Body of pancreas (tissue), 4 donors: ENCODE measurements at regions not wholly inside any gene's neighbourhood (a gene's known extent, or its start where the extent isn't known, plus 50 kb on each side); places are given as distances from the start of the nearest gene placed in this dataset.

Source experiments
- ATAC-seq: fragments of 150-250 bp; one replicate; pipeline ENCODE4 v1.9.1; 2016
- DNase-seq, 4 donors: peaks; one replicate each; pipeline ENCODE4 v3.0.0-alpha.2; 2019
- H3K27ac ChIP-seq, 4 donors: fragments of 200-600 bp; sonication (generic); 1 replicate in 3 of 4; 2 replicates in 1 of 4; pipeline versions ENCODE4 v1.5.1 to v1.6.1; 2016 to 2019; ENCODE audit warnings: mild to moderate bottlenecking in 1 of 4, mixed read lengths in 1 of 4, moderate library complexity in 1 of 4
- H3K27me3 ChIP-seq, 2 donors: fragments of 200-600 bp; sonication (generic); one replicate each; pipeline ENCODE4 v1.6.0; 2016; ENCODE audit warnings: mild to moderate bottlenecking in 1 of 2
- H3K36me3 ChIP-seq, 2 donors: fragments of 200-600 bp; sonication (generic); replicated peaks in 1 of 2; 2 replicates each; pipeline ENCODE4 v1.5.1; 2016; ENCODE audit warnings: low read depth in 2 of 2; ENCODE audit not compliant: insufficient read depth in 1 of 2
- H3K4me1 ChIP-seq: fragments of 200-600 bp; sonication (generic); one replicate; pipeline ENCODE4 v1.6.0; 2016
- H3K4me3 ChIP-seq, 2 donors: fragments of 200-600 bp; sonication (generic); 1 replicate in 1 of 2; 2 replicates in 1 of 2; pipeline ENCODE4 v1.5.1; 2016 to 2019
- H3K9me3 ChIP-seq, 3 donors: fragments of 200-600 bp; sonication (generic); 1 replicate in 2 of 3; 2 replicates in 1 of 3; pipeline ENCODE4 v1.5.1; 2016
- POLR2A ChIP-seq, 3 donors: fragments of 450-650 bp; IDR thresholded peaks; one replicate each; pipeline ENCODE4 v1.6.1; 2016; ENCODE audit warnings: antibody characterized with exemption in 3 of 3, mild to moderate bottlenecking in 2 of 3
- WGBS, 2 donors: methylation state at CpG; one replicate each; pipeline ENCODE4 v1.1.5; 2017; 5-methylcytosine and 5-hydroxymethylcytosine counted together
- intact Hi-C: fragments of 100-400 bp; cut with DNase I; formaldehyde crosslinking; loops from one replicate; pipeline ENCODE4 v1.15.1; 2023
- TF ChIP-seq, protein P1 (sequence below), 7 experiments: fragments of 450-650 bp in 4 of 7; fragments of 200-600 bp in 3 of 7; sonication (generic) in 3 of 7; IDR thresholded peaks; one replicate each; pipeline ENCODE4 v1.5.1; 2016 to 2019; ENCODE audit warnings: antibody characterized with exemption in 7 of 7

DNA sequence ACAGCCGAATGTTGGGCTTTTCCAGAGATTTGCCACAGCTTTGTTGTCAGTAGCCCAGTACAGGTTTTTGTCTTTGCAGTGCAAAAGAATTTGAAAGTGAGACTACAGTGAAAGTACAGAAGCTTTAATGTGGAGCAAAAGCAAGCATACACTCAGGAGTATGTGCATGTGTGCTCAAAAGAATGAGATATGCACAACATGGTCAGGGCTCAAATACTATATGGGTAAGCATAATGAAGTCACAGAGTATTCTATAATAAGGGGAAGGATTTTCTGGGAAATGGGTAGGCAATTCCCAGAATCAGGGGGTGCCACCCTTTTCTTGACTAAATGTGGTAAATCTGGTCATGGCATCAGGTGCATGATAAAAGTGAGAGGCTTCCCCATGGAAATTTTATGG lies 72.1 kb upstream of the SULT1C3 start:
- Histone ChIP-seq H3K27ac (no peak overlapping the region), H3K4me3 (no peak overlapping the region), H3K27me3 (no peaks in the 10 kb centered on the region), H3K4me1 (no peaks in the 10 kb centered on the region), H3K36me3 (no peaks in the 10 kb centered on the region), H3K9me3 (no peaks in the 10 kb centered on the region)
- WGBS, 2 donors = 35 to 41% methylated on average over 1 of the region's 1 CpG
- no peak for DNase-seq
- no peak for ATAC-seq
- TF ChIP-seq, protein P1, sequence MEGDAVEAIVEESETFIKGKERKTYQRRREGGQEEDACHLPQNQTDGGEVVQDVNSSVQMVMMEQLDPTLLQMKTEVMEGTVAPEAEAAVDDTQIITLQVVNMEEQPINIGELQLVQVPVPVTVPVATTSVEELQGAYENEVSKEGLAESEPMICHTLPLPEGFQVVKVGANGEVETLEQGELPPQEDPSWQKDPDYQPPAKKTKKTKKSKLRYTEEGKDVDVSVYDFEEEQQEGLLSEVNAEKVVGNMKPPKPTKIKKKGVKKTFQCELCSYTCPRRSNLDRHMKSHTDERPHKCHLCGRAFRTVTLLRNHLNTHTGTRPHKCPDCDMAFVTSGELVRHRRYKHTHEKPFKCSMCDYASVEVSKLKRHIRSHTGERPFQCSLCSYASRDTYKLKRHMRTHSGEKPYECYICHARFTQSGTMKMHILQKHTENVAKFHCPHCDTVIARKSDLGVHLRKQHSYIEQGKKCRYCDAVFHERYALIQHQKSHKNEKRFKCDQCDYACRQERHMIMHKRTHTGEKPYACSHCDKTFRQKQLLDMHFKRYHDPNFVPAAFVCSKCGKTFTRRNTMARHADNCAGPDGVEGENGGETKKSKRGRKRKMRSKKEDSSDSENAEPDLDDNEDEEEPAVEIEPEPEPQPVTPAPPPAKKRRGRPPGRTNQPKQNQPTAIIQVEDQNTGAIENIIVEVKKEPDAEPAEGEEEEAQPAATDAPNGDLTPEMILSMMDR (IDR thresholded peaks at IDR 0.05) = no peak
- no peak for TF ChIP-seq POLR2A (IDR thresholded peaks at IDR 0.05)
- intact Hi-C loops = no loop called here

DNA sequence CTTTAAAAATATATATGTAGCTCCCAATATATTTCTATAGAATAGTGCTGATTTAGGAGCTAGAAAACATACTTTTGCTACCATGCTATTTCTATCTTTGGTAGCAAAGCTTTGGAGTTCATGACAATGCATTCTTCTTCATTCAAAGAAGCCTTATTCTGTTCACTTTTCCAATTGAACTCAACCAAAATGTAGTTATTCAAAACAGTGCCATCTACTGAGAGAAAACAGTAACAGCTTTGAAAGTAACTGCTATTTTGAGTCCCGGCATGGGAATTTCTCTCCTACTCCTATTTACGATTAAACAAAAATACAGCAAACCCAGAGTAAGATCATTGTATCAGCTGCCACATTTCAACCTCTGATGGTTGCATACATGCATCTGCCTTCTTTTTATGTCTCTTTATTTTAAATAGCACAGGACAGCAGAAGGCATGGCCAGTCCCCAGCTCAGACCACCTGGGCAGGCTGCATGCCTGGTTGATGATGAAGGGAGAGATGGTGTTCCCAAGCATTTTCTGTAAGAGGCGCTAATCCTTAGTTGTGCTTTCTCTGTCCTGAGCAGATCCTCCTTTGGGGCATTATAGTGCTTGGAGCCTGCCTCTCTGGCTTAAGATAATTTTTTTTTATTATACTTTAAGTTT lies 69.7 kb upstream of the SULT1C3 start:
- intact Hi-C loops = loop anchor here (10.0 kb wide), 1 partner anchor 1525 kb away; no protein-coding TSS in a partner anchor
- DNase-seq = no peak
- ATAC-seq = no peak

DNA sequence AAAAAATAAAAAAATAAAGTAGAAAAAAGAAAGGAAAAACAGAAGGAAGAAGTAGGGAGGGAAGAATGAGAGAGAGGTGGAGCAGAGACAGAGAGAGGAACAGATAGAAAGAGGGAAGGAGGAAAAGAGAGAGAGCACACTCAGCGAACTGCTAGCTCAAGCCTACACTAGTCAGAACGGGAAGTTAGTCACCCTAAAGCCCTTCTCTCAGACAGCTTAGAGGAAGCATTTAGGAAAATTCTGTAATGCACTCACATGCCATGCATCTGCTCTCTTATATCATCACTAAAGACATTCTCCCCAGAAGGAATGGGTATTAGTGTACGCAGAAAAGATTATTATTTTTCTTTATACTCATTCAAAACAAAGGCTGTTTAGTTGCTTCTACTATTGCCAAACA lies 68.1 kb upstream of the SULT1C3 start:
- WGBS, 2 donors = 55 to 68% methylated on average over 3 of the region's 3 CpGs
- Histone ChIP-seq H3K9me3 (no peaks in the 10 kb centered on the region), H3K27me3 (no peaks in the 10 kb centered on the region), H3K4me1 (no peaks in the 10 kb centered on the region), H3K27ac (no peak overlapping the region), H3K4me3 (no peak overlapping the region), H3K36me3 (no peaks in the 10 kb centered on the region)
- DNase-seq (no peak), ATAC-seq (no peak)
- intact Hi-C loops = loop anchor here (10.0 kb wide), 1 partner anchor 1527 kb away; no protein-coding TSS in a partner anchor
- no peak for TF ChIP-seq POLR2A (IDR thresholded peaks at IDR 0.05)
- TF ChIP-seq, protein P1 (IDR thresholded peaks at IDR 0.05) = no peak

More for the DNA sequence above, 69.7 kb upstream of the SULT1C3 start:
- Histone ChIP-seq H3K4me3 (no peak overlapping the region), H3K27ac (no peak overlapping the region), H3K9me3 (no peaks in the 10 kb centered on the region), H3K36me3 (no peaks in the 10 kb centered on the region), H3K4me1 (no peaks in the 10 kb centered on the region), H3K27me3 (no peaks in the 10 kb centered on the region)
- 25 to 30% methylated on average over 3 of the region's 3 CpGs for WGBS, 2 donors
- no peak for TF ChIP-seq POLR2A (IDR thresholded peaks at IDR 0.05)
- TF ChIP-seq, protein P1 (IDR thresholded peaks at IDR 0.05) = peak in 6 of 7 experiments; percentile 23 to 36 (median 29)

DNA sequence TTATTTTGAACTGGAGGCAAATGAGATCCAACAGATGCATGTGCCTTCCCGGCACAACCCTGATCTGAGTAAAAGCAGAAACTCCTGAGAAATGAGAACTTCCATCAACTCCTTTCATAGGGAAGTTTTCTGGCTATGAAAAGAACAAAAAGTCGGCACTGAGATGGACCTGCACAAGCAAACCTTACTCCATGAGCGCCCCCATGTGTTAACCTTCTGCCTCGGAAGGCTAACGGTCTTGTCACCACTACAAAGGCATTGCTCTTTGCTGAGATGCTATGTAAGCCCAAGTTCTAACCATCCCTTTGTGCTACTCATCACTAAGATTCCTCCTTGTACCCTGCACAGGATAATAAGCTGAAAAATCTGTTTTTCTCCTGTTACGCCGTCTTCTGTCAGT lies 57.3 kb upstream of the SULT1C3 start:
- H3K27ac ChIP-seq = no peak overlapping the region
- no peak for DNase-seq
- no peaks in the 10 kb centered on the region for H3K9me3 ChIP-seq
- H3K36me3 ChIP-seq = no peaks in the 10 kb centered on the region
- no peaks in the 10 kb centered on the region for H3K27me3 ChIP-seq
- intact Hi-C loops = no loop called here
- TF ChIP-seq POLR2A (IDR thresholded peaks at IDR 0.05) = no peak
- TF ChIP-seq, protein P1 (IDR thresholded peaks at IDR 0.05) = no peak
- H3K4me3 ChIP-seq = no peak overlapping the region
- no peak for ATAC-seq
- 52 to 54% methylated on average over 7 of the region's 7 CpGs for WGBS, 2 donors
- no peaks in the 10 kb centered on the region for H3K4me1 ChIP-seq

DNA sequence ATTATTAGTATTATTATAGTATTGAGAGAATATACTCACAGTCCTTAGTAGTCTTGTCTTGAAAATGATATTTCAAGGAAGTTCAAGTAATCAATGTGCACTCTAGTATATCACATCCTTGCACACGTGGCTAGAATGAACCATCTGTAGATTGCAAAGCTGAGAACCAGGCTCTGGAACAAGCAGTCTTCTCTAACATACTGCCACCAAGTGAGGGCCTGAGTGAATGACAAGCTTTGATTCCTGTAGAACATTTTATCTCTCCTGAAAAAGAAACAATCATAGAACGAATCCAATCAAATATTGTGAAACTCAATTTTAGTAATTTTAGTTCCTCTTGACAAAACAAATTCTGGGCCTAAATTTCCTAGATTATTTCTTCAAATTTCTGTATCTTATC lies 55.3 kb upstream of the SULT1C3 start:
- no peaks in the 10 kb centered on the region for H3K9me3 ChIP-seq
- TF ChIP-seq POLR2A (IDR thresholded peaks at IDR 0.05) = no peak
- TF ChIP-seq, protein P1 (IDR thresholded peaks at IDR 0.05) = peak in 1 of 7 experiments; percentile 16
- no peaks in the 10 kb centered on the region for H3K27me3 ChIP-seq
- no peaks in the 10 kb centered on the region for H3K4me1 ChIP-seq
- no peaks in the 10 kb centered on the region for H3K36me3 ChIP-seq
- H3K4me3 ChIP-seq = no peak overlapping the region
- H3K27ac ChIP-seq = no peak overlapping the region
- intact Hi-C loops = no loop called here
- WGBS, 2 donors = 32 to 43% methylated on average over 2 of the region's 2 CpGs
- ATAC-seq (no peak), DNase-seq (no peak)
